NOMO-1 (cell line): ENCODE measurements at regions not wholly inside any gene's neighbourhood (a gene's known extent, or its start where the extent isn't known, plus 50 kb on each side); places are given as distances from the start of the nearest gene placed in this dataset.

Source experiments
- DNase-seq, 2 experiments: peaks; one replicate each; lab custom pipeline; 2025; ENCODE audit not compliant: unreplicated experiment in 2 of 2; lab: John Stamatoyannopoulos, UW

DNA sequence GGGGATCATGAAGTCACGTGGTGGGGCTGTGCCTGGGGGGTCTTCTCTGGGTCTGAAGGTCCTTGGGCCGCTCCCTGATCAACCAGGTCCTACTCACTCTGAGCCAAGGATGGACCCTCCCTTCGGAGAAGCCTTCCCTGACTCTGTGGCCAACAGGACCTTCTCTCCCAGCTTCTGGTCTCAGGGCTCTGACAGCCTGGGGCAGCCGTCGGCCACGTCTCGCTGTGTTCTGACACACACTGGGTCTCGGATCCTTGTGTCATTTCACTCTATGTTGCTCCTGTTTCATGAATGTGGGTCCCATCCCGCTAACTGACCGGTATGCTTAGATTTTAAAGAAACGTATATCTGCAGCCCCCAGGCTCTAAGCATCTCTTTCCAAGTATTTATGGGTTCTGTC lies 256.1 kb downstream of the ENGASE start:
- DNase-seq: no peak

DNA sequence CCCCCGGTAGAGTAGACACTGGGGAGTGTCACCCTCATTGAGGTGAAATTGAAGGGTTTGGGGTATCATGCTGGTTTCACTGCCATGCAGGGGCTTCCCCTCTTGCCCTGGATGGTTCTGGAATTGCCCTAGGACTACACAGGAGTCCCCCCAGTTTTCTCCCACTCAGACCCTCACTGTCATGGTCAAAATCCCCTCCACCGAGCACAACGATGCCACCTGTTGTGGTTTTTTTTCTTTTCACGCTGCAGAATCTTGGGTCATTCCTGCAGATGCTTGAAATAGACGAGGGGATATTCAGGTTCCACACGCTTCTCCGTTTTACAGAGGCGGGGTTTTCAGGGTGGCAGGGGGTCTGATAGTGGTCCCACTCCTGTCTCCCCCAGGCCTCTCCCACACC lies 255.6 kb downstream of the ENGASE start:
- DNase-seq: no peak

DNA sequence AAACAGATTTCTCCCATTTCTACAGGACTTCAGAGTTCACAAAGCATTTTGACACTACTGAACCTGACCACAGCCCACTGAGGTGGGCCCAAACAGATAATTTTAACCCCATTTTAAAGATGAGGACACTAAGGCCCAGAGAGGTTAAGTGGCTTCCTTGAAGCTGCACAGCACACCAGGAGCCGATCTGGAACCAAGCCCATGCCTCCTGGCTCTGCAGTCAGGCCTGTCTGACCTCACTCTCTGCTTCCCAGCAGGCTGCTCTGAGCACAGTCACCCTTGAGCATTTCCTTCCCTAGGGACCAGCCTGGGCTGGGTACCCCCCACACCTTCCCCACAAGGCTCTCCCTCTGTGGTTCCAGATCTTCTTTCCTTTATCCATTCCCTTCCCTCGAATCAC lies 252.2 kb downstream of the ENGASE start:
- DNase-seq: no peak

DNA sequence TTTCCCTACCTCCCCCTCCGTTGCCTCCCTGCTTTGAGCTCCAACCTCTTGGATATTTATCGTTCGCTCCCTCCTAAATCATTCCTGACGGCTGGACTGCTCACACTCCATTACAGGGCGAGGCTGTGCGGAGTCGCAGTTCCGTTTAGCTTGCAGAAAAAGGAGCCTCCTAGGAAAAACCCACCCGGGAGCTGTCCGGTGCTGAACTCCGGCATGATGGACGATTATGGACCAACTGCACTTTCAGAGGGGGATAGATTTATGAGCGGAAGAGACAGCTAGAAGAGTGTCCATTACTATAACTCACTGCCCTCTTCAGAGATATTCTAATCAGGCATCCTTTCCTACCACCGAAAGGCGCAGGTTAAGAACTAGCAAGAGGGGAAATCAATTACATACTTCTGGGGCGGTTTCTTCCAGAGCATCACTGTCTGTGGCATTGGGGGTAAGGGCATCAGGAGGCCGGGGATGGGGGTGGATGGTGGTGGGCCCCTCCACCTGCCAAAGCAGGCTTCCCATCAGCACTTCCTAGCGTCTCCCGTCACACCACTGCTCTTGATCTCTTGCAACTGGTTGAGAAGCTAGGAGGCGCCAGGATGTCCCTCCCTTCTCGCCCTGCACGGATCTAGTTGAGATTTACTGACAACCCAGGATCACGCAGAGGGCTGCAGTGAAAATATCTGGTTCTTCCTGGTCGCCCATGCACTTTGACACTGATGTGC lies 251.2 kb downstream of the ENGASE start:
- no peak for DNase-seq

DNA sequence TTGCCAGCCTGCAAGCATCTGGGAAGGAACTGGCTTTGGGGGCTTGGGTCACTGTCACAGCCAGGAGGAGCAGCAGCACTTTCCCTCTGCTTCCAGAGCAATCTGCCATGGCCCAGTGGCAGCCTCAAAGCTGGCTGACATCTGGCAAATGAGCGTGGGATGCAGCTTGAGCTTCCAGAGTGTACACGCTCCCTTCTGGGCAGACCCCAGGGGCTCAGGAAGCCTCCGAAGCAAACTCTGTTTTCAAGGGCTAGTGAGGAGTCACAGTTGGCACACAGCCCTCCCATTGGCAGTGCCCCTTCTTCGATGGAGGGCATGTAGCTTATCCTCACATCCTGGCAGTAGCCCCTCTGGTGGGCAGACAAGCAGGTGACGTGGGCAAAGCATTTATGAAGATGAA lies 249.6 kb downstream of the ENGASE start:
- DNase-seq: no peak

DNA sequence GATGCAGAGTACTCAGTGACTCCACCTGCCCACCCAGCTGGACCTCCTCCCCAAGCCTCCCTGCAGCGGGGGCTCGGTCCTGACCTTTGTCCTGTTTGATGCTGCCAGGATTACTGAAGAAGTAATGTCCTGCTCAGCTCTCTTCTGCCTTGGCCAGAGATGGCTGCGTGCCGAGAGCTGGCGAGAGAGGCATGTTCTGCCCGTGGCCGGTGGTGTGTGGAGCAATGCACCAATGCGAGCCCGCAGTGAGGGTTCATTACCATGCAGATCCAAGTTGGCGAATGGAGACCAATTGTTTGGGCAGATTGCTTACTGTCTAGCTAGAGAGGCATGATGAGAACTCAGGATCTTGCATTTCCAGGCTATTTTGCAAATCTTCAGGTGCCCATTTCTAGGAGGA lies 248.9 kb downstream of the ENGASE start:
- no peak for DNase-seq

DNA sequence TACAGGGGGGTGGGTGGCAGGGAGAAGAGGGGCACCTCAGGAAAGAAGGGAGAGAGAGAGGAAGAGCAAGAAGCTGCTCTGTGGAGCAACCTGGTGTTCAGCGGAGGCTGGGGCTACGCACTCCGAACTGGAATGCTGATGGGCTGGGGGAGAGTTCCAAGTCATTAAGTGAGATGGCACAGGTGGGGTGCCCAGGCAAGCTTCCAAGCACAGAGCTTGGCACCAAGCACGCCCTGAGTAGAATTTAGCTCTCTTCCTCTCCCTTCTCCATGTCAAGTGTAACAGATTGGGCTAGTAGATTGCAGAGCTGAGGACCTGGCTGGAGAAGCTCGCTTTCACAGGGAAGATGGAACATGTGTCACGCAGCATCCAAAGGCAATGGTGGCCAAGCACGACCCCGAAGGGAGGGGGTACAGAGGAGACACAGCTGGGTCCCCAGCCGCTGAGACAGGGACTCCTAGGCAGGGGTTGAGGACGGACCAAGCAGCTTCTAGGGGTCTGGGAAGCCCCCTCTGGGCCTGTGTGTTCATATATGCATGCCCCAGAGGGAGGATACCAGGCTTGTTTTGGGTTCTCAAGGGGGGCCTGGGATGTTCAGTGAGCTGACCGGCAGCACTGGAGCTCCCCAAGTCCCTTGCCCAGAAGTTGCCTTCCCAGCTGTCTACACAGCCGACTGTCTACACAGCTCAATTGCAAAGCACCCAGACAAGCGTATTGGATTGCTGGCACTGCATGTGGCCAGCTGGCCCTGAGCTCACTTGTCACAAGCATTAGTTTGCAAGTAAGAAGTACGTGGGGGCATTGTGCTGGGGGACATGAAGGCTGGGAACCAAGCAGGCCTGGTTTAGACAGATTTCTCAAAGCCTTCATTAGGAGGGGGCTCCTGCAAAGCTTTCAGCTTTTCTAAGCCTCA lies 247.8 kb downstream of the ENGASE start:
- no peak for DNase-seq

DNA sequence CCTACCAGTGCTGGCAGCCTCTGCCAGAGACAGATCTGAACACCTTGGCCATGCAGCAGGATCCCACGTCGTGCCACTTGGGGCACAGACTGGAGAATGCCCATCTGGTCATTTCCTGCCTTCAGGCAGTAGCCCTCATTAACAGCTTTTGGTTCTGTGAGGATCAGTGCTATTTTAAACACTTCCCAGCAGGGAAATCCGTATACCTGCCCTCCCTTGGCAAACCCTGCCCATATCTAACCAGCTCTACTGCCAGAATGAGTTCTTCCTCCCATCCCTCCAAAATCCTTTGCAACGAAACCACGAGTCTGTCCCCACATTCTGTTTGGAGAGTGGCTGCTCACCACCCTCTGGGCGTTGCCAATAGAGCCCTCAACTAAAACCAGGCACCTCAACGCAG lies 245.7 kb downstream of the ENGASE start:
- no peak for DNase-seq

DNA sequence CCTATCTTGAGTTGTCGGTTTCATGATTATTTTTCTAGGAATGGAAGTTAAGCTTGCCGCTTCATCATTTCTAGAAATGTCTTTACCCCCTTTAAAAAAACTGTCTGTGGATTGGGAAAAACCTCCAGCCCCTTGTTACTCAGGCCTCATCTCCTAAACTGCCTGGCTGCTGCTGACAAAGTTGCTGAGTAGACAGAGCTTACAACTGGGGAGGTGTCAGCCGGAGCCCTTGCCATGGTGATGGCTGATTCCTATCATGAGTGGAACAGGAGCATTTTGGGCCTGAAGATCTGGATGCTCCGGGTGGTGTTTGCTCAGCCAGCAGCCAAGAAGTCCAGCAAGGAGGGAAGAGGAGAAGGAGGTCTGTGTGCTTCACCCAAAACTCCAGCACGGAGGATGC lies 243.3 kb downstream of the ENGASE start:
- DNase-seq: no peak

DNA sequence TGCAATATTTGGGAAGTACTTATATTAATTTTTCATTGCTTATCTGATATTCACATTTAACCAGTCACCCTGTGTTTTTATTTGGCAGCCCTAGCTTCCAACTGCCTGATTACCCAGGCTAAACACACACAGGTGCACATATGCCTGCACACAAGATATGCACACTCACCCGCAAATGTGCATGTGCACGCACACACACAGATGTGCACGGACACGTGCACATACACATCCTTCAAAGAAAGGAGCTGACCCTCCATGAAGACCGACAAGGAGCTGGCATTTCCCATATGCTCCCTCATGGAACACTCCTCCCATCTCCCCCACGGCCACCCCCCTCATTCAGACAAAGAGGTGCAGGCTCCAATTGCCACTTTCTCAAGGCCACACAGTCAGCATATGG lies 242.2 kb downstream of the ENGASE start:
- DNase-seq: no peak

DNA sequence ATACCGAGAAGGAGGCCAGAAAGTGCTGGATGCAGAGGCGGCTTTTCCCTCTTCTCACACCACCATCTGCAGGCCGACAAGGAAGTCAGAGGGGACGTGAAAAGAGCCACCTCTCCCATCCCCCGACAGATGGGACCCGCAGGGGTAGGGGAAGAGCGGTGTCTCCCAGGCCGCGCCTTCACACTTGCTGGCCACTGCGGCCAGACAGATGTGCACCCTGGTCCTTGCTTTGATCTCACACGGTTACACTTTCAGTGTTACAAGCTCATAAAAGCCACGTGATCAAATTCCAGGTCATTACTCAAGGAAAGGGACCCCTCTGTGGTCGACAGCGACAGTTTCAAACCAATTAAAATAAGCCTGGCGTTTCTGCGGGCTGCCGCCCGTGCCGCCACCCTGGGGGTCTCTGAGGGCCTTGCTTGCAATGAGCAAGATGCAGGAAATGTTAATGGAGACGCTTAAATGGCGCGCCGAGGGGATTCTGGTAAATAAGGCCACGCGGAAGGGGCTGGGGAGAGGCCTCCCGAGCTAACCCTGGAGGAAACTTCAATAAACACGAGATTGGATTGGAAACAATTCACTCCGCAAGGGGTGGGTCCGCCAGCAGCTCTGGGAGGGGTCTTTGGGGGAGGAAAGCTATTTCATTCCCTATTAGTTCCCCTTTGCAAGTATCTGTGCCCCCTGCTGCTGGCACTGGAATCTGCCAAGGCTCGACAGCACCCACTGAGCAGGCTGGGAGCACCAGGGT lies 240.9 kb downstream of the ENGASE start:
- no peak for DNase-seq

DNA sequence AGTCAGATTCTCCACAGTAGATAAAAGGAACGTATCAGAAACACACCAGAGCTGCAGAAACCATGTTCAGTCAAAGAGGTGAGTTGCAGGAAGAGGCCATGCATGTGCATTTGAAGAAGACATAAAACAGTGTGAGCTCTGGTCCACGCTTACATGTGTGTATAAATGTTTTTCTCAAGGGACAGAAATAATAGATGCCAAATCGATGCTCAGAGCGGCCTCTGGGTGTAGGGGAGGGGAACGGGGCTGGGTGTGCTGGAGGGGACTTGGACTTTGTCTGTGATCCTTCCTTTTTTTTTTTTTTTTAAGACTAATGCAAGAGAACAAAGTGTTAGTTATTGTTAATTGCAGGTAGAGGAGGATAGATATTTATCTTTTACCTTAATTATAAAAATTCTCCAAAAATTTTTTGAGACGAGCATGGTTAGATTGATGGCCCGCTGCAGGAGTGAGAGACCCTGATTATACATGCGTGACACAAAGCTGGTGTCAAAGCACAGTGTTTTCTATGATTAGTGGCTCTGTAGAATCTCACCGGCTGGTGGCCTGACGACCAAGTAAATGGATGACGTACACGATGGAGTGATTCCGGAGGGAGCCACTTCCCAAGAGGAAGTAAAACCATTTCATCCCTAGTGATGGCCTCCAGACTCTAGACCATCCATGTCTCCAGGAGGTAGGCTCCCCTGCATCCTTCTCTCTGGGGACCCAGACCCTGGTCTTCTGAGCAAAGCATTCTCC lies 240.2 kb downstream of the ENGASE start:
- no peak for DNase-seq

DNA sequence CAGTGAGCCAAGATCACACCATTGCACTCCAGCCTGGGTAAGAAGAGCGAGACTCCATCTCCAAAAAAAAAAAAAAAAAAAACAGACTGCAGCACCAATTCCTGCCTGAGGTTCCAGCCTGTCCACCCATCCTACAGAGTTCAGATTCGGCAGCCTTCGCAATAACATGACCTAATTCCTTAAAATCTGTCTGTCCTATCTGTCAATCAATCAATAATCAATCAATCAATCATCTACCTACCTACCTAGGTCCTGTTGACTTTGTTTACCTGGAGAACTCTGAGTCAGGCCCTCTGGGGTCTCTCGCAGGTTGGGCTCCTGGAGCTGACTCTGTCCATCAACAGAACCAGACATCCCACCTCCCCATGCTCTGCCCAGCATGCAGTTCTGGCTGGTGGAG lies 236.7 kb downstream of the ENGASE start:
- DNase-seq: no peak

DNA sequence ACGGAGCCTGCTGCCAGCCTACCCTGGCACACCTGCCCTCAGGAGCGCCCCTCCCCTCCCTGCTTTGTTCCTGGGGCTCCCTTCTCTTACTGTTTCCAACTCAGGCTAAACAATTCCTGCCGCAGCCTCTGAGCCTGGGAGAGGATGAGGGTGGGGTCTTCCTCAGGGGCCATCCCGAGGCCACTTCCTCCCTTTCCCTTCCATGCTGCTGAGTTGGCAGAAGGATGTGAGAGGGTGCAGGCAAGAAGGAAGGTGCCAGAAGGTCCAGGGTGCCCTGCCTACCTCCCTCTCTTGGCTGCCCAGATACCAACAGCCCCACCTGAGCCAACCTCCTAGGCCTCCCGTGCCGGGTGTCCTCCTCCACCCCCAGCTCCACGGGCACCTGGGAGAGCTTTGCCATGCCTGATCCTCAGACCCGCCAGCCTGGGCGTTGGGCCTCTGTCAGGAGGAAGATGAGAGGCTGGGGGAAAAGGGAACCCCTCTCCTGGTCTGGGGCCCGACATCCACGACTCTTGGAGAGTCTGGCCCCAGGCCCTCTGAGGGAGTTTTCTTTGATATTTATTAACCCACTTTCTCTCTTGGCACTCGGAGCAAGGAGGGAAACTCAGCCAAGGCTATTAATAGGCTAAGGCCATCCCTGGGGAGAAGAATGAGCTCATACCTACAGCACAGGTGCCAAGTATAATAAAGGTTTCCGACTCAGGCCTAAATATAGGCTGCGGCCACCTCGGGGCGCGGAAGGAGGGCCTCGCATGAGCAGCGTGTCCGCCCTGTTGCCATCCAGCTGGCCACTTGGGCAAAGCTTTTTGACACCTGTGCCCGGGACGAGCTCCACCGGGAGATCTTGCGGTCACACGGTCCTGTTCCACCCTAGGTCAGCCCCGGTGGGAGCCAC lies 232.0 kb downstream of the ENGASE start:
- no peak for DNase-seq

DNA sequence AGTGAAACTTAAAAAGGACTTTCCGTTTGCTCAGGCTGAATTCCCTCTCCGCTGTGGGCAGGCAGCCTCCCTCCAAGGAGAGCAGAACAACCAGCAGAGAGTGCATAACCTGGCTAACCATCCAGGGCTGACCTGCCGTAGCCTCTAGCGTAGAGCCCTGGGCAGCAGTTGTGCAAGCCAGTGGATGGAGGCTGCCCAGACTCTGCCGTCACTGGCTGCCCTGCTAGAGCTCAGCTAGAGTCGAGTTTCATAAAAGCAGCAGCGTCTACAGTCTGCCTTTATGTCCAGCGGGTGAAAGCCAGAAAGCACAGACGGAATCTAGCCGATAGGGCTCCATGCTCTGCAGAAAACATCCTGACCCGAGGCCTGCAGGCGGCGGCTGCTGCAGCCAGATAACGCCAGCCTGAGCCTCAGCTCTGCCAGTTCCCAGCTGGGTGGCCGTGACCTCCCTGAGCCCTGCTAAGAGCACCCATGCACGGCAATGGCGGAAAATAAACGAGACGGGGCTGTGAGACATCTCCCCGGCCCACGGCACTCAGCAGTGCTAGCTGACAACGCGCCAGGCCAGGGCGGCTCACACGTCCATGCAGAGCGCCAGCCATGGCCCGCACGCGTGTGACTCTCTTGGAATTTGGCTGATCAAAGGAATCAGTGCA lies 231.3 kb downstream of the ENGASE start:
- no peak for DNase-seq

DNA sequence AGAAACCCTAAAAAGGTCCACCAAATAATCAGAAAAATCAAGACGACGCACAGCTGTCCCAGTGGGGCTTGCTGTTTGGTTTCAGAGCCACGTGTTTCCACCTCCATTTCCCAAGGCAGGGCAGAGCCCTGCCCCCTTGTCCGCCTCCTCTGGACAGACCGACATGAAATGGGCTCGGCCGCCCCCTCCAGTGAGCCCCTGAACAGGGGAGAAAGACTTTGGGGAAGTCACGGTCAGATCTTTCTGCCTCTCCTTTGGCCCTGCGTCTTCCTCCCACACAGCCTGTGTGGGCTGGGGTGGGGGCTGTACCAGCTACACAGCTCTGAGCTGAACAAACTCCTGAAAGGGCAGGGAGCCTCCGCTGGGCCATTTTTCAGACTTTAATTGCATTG lies 230.7 kb downstream of the ENGASE start:
- no peak for DNase-seq

DNA sequence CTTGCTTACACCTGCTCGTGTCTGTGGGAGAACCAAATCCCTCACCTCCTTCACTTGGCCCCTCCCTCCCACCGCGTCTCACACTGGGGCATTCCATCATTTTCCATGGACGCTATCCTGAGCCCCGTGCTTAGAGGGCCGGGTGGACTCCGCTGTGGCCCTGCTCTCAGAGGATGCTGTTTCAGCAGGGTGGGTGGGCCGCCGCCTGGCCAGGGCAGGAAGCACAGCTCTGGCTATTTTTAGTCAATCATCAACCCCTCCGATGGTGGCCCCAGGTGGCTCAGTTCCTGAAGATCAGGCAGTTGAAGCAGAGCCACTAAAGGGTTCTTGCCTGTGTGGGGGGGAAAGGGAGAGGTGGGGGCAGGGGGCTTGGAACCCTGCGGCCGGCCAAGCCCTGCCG lies 230.3 kb downstream of the ENGASE start:
- no peak for DNase-seq

DNA sequence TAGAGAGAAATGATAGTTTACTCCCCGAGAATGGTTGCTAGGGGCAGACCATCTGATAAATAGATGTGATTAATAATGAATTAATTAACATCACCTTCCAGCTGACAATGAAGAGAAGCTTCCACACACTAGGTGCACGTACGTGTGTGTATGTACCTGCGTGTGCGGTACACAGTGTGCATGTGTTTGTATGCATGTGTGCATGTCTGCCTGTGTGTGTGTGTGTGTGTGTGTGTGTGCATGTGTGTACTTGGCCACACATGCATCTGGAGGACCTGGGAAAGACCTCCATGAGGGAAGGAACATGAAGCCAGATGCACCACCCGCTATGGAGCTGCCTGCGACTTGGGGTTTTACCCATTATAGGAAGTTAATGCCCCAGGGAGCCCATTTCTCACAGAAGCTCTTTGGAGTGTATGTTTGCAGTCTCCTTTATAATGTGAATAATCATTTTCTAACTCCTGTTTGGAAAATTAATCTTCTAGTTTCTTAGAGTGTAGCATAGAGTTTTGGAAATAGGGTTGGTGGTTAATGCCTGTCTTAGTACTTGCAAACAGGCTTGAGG lies 229.1 kb downstream of the ENGASE start:
- no peak for DNase-seq

DNA sequence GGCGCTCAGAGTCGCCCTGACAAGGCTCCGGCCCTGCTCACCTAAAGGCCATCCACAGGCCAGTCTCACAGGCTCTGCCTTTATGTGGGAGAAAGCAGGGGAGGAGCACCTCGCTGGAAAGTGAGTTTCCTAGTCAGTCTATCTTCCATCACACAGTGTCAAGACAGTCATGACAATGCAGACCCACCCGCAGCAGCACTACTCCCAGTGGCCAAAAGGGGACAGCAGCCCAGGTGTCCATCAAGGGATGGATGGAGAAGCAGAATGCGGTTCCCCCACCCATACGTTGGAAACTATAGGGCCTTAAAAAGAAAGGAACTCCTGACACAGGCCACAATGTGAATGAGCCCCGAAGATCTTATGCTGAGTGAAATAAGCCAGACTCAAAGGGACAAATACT lies 226.8 kb downstream of the ENGASE start:
- no peak for DNase-seq
